GM12873 (cell line): ENCODE measurements at regions not wholly inside any gene's neighbourhood (a gene's known extent, or its start where the extent isn't known, plus 50 kb on each side); places are given as distances from the start of the nearest gene placed in this dataset.

Experiments
- TF ChIP-seq, protein P1 (sequence below): IDR thresholded peaks from 2 replicates; pipeline ENCODE4 v1.5.1; 2012; ENCODE audit warnings: low read depth, mild to moderate bottlenecking, moderate library complexity, low read length, control low read depth; ENCODE audit not compliant: insufficient read depth; ENCODE audit errors: missing control alignments

DNA sequence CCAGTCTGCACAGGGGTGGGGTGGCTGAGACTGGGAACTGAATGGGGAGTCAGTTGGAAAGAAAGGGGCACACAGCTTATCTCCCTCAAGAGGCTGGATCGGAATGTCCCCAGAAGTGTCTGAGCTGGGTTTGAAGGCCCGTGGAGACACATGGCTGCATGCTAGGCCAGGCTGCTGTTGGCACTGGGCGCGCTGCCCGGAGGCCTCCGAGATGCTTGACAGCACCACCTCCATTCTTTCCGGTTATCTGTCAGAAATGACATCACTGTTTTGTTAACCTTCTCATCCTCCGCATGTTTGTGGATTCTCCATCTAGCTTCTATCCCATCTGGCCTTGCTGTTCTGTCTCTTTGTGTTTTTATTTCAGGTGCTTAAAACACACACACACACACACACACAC, 85.5 kb downstream of the APIP start:
- TF ChIP-seq, protein P1, sequence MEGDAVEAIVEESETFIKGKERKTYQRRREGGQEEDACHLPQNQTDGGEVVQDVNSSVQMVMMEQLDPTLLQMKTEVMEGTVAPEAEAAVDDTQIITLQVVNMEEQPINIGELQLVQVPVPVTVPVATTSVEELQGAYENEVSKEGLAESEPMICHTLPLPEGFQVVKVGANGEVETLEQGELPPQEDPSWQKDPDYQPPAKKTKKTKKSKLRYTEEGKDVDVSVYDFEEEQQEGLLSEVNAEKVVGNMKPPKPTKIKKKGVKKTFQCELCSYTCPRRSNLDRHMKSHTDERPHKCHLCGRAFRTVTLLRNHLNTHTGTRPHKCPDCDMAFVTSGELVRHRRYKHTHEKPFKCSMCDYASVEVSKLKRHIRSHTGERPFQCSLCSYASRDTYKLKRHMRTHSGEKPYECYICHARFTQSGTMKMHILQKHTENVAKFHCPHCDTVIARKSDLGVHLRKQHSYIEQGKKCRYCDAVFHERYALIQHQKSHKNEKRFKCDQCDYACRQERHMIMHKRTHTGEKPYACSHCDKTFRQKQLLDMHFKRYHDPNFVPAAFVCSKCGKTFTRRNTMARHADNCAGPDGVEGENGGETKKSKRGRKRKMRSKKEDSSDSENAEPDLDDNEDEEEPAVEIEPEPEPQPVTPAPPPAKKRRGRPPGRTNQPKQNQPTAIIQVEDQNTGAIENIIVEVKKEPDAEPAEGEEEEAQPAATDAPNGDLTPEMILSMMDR, result no peak

DNA sequence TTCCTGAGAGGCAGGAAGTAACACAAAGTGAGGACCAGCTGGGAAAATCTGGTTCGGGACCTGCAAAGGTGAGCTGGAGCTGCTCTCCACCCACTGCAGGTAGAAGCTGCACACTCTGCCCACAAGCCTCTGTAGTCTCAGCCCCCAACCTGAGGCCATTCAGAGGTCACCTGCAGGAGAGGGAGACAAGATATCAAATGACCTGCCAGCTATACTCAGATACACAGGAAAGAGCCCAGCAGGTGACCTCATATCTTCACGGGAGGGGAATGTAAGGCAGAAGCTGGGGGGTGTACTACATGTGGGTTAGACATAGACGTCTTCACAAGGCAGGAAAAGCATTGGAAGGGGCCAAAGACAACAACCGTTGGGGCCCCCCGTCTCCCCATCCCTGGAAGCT, 86.1 kb downstream of the APIP start:
- TF ChIP-seq, protein P1, result no peak

DNA sequence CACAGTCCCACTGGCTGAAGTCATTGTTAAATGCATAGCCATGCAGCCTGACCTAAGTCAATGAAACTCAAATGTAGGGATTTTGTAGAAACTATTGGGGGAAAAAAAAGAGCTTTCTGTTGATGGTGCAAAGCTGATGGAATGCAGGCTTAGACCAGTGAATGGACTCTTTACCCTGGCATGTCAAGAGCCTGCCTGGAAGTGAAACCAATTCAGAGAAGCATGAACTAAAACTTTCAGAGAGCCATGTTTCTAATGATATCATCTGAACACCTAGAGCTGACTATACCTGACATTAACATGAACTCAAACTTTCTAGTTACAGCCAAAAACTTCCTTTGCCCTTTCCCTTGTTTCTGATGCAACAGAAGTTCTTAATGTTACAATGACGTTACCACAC, 89.0 kb downstream of the APIP start:
- TF ChIP-seq, protein P1, result no peak

GRCh38 chr11:34826384-34826726, 89.8 kb downstream of the APIP start:
- TF ChIP-seq, protein P1, result no peak

GRCh38 chr11:34825670-34826383, 90.4 kb downstream of the APIP start:
- TF ChIP-seq, protein P1, result no peak

- TF ChIP-seq, protein P1, result no peak
Measured at GRCh38 chr11:34825315-34825669, 90.9 kb downstream of the APIP start.

DNA sequence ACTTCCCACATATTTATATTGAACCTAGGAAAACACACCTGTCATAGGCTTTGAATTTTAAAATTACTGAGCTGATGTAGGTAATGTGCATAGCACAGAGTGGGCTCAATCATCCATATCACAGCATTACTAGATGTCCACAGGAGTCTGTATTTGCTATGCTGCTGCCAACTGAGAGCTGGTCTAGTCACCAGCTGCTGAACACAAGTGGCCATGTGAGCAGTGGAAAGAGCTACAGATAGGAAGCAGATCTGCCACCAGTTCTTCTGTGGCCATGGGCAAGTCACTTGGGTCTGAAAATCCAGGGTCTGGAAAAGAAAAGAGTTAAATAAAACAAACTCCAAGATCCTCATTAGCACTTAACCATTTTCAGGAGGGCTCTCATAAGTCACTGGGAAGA, 91.8 kb downstream of the APIP start:
- TF ChIP-seq, protein P1, result no peak
